ENCODE measurements at regions not wholly inside any gene's neighbourhood (a gene's known extent, or its start where the extent isn't known, plus 50 kb on each side); places are given as distances from the start of the nearest gene placed in this dataset.
"Not testable (repeated sequence)": the region's sequence is repeated elsewhere in the genome, so short reads cannot be mapped to it uniquely, and the experiment has no call there.

- no peak for DNase-seq (ENCODE audit: low read depth in 2 of 2)
Observed at GRCh38 chr1:25134307-25134706, 98.0 kb downstream of the SYF2 start.

- no peak for DNase-seq (ENCODE audit: low read depth in 2 of 2)
Observed at GRCh38 chr1:25131794-25132193, 100.5 kb downstream of the SYF2 start.

GRCh38 chr1:25130895-25131294, 101.4 kb downstream of the SYF2 start:
- DNase-seq (ENCODE audit: low read depth in 2 of 2), result no peak

- DNase-seq (ENCODE audit: low read depth in 2 of 2), result no peak
Observed at GRCh38 chr1:25129380-25129779, 102.9 kb downstream of the SYF2 start.

GRCh38 chr1:25128121-25128621, 104.1 kb downstream of the SYF2 start:
- no peak for DNase-seq (ENCODE audit: low read depth in 2 of 2)

GRCh38 chr1:25126562-25126961, 105.7 kb downstream of the SYF2 start:
- no peak for DNase-seq (ENCODE audit: low read depth in 2 of 2)

GRCh38 chr1:25123551-25123950, 108.8 kb downstream of the SYF2 start:
- DNase-seq (ENCODE audit: low read depth in 2 of 2), result no peak

- no peak for DNase-seq (ENCODE audit: low read depth in 2 of 2)
Observed at GRCh38 chr1:25122747-25123146, 109.6 kb downstream of the SYF2 start.

- no peak for DNase-seq (ENCODE audit: low read depth in 2 of 2)
Observed at GRCh38 chr1:25120281-25120680, 112.0 kb downstream of the SYF2 start.

GRCh38 chr1:25118546-25118945, 113.8 kb downstream of the SYF2 start:
- no peak for DNase-seq (ENCODE audit: low read depth in 2 of 2)

- peak in 1 of 2 donors; percentile 30 for DNase-seq (ENCODE audit: low read depth in 2 of 2)
Observed at GRCh38 chr1:25117233-25117823, 115.0 kb downstream of the SYF2 start.

- DNase-seq (ENCODE audit: low read depth in 2 of 2), result no peak
Observed at GRCh38 chr1:25116832-25117231, 115.5 kb downstream of the SYF2 start.

GRCh38 chr1:25116117-25116516, 116.2 kb downstream of the SYF2 start:
- not testable (repeated sequence) for DNase-seq (ENCODE audit: low read depth in 2 of 2)

- no peak for DNase-seq (ENCODE audit: low read depth in 2 of 2)
Observed at GRCh38 chr1:25113731-25114130, 118.6 kb downstream of the SYF2 start.

GRCh38 chr1:25113086-25113485, 119.2 kb downstream of the SYF2 start:
- no peak for DNase-seq (ENCODE audit: low read depth in 2 of 2)

- no peak for DNase-seq (ENCODE audit: low read depth in 2 of 2)
Observed at GRCh38 chr1:25112400-25112799, 119.9 kb downstream of the SYF2 start.

- no peak for DNase-seq (ENCODE audit: low read depth in 2 of 2)
Observed at GRCh38 chr1:25111706-25112105, 120.6 kb downstream of the SYF2 start.

GRCh38 chr1:25110485-25110884, 121.8 kb downstream of the SYF2 start:
- no peak for DNase-seq (ENCODE audit: low read depth in 2 of 2)

GRCh38 chr1:25110036-25110435, 122.3 kb downstream of the SYF2 start:
- DNase-seq (ENCODE audit: low read depth in 2 of 2), result no peak

GRCh38 chr1:25109531-25109951, 122.8 kb downstream of the SYF2 start:
- DNase-seq (ENCODE audit: low read depth in 2 of 2), result no peak

GRCh38 chr1:25107643-25108010, 124.7 kb downstream of the SYF2 start:
- no peak for DNase-seq (ENCODE audit: low read depth in 2 of 2)

GRCh38 chr1:25106976-25107642, 125.2 kb downstream of the SYF2 start:
- DNase-seq (ENCODE audit: low read depth in 2 of 2), result no peak

GRCh38 chr1:25106352-25106751, 126.0 kb downstream of the SYF2 start:
- peak in 1 of 2 donors; percentile 19 for DNase-seq (ENCODE audit: low read depth in 2 of 2)

- DNase-seq (ENCODE audit: low read depth in 2 of 2), result no peak
Observed at GRCh38 chr1:25105836-25106235, 126.5 kb downstream of the SYF2 start.
